ENCODE measurements at regions not wholly inside any gene's neighbourhood (a gene's known extent, or its start where the extent isn't known, plus 50 kb on each side); places are given as distances from the start of the nearest gene placed in this dataset.

DNA sequence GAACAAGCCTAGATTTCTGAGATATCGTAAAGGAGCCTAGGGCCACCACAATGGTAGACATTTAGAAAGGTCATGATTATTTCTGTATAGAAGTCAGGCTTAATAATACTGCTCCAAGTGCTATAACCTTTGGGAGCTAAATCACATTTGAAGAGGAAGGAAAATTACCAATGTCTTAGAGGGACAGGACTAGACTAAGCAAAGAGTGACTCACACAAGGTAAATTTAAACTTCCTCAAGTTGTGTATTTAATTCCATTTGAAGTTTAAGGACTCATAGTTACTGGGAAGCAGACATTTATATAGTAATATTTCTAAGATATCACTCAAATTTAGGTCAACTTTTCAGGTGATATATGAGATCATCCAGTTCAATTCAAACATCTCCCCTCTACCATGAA is 227.6 kb upstream of the MME start:
- no peak overlapping the region for H3K9ac ChIP-seq (ENCODE audit: low read length)
- DNase-seq (ENCODE audit: low read depth) (no peak), FAIRE-seq (no peak)
- H3K9me3 ChIP-seq (ENCODE audit: insufficient read depth, low read depth, low read length), result no peaks in the 10 kb centered on the region
- H3K27ac ChIP-seq (ENCODE audit: low read depth, low read length), result no peak overlapping the region
- Mint-ChIP-seq H3K9me3 (ENCODE audit: unreplicated experiment) (peaks cover 2% of the 10 kb centered on the region), H3K4me3 (ENCODE audit: unreplicated experiment) (no peak overlapping the region), H3K4me1 (ENCODE audit: low read depth, unreplicated experiment) (peaks cover 5% of the 10 kb centered on the region), H3K27me3 (ENCODE audit: low read depth, unreplicated experiment) (no peaks in the 10 kb centered on the region), H3K36me3 (ENCODE audit: low read depth, unreplicated experiment) (no peaks in the 10 kb centered on the region), H3K27ac (ENCODE audit: unreplicated experiment) (no peak overlapping the region)
- no peak overlapping the region for H3K4me2 ChIP-seq (ENCODE audit: low read length)
- no peaks in the 10 kb centered on the region for H3K4me1 ChIP-seq (ENCODE audit: insufficient read depth, low read length)
- TF ChIP-seq EZH2 (IDR thresholded peaks at IDR 0.05; ENCODE audit: insufficient read depth, low read length), result no peak
- TF ChIP-seq, protein P1, sequence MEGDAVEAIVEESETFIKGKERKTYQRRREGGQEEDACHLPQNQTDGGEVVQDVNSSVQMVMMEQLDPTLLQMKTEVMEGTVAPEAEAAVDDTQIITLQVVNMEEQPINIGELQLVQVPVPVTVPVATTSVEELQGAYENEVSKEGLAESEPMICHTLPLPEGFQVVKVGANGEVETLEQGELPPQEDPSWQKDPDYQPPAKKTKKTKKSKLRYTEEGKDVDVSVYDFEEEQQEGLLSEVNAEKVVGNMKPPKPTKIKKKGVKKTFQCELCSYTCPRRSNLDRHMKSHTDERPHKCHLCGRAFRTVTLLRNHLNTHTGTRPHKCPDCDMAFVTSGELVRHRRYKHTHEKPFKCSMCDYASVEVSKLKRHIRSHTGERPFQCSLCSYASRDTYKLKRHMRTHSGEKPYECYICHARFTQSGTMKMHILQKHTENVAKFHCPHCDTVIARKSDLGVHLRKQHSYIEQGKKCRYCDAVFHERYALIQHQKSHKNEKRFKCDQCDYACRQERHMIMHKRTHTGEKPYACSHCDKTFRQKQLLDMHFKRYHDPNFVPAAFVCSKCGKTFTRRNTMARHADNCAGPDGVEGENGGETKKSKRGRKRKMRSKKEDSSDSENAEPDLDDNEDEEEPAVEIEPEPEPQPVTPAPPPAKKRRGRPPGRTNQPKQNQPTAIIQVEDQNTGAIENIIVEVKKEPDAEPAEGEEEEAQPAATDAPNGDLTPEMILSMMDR (IDR thresholded peaks at IDR 0.05; ENCODE audit: insufficient read depth, low read depth, low read length), result no peak
- H4K20me1 ChIP-seq (ENCODE audit: insufficient read depth, low read length), result no peaks in the 10 kb centered on the region
- H3K79me2 ChIP-seq (ENCODE audit: insufficient read depth, low read length), result no peaks in the 10 kb centered on the region
- H3K27me3 ChIP-seq (ENCODE audit: insufficient read depth, low read length), result no peaks in the 10 kb centered on the region
- H3K36me3 ChIP-seq (ENCODE audit: insufficient read depth, low read length), result no peaks in the 10 kb centered on the region
- H3K4me3 ChIP-seq (ENCODE audit: insufficient read depth, low read depth, low read length), result no peak overlapping the region
- H2AFZ ChIP-seq (ENCODE audit: low read depth, low read length), result no peak overlapping the region

DNA sequence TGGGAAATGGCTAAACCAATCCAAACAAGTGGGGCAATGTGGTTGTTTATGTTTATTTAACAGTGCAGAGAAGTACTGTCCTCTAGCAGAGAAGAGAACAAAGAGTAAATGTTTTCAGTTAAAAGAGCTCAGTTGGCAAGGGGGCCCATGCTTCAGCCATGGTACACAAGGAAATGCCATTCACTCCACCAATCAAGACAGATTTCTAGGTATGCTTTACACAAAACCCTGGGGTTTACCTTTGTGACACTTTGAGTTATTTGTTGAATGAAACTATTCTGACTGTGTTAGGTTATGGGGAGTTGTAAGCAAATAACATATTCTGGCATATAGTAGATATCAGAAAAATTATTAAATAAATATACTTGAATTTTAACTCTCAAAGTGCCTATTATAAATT is 228.5 kb upstream of the MME start:
- no peak overlapping the region for H3K9ac ChIP-seq (ENCODE audit: low read length)
- Mint-ChIP-seq H3K27me3 (ENCODE audit: low read depth, unreplicated experiment) (no peaks in the 10 kb centered on the region), H3K9me3 (ENCODE audit: unreplicated experiment) (peaks cover 2% of the 10 kb centered on the region), H3K27ac (ENCODE audit: unreplicated experiment) (no peak overlapping the region), H3K4me3 (ENCODE audit: unreplicated experiment) (no peak overlapping the region), H3K36me3 (ENCODE audit: low read depth, unreplicated experiment) (no peaks in the 10 kb centered on the region), H3K4me1 (ENCODE audit: low read depth, unreplicated experiment) (peaks cover 5% of the 10 kb centered on the region)
- H3K79me2 ChIP-seq (ENCODE audit: insufficient read depth, low read length), result no peaks in the 10 kb centered on the region
- H3K4me1 ChIP-seq (ENCODE audit: insufficient read depth, low read length), result no peaks in the 10 kb centered on the region
- no peaks in the 10 kb centered on the region for H3K36me3 ChIP-seq (ENCODE audit: insufficient read depth, low read length)
- no peak overlapping the region for H3K27ac ChIP-seq (ENCODE audit: low read depth, low read length)
- H3K4me3 ChIP-seq (ENCODE audit: insufficient read depth, low read depth, low read length), result no peak overlapping the region
- no peaks in the 10 kb centered on the region for H3K9me3 ChIP-seq (ENCODE audit: insufficient read depth, low read depth, low read length)
- DNase-seq (ENCODE audit: low read depth) (no peak), FAIRE-seq (no peak)
- no peak overlapping the region for H3K4me2 ChIP-seq (ENCODE audit: low read length)
- TF ChIP-seq, protein P1 (IDR thresholded peaks at IDR 0.05; ENCODE audit: insufficient read depth, low read depth, low read length), result no peak
- no peak for TF ChIP-seq EZH2 (IDR thresholded peaks at IDR 0.05; ENCODE audit: insufficient read depth, low read length)
- no peaks in the 10 kb centered on the region for H4K20me1 ChIP-seq (ENCODE audit: insufficient read depth, low read length)
- H3K27me3 ChIP-seq (ENCODE audit: insufficient read depth, low read length), result no peaks in the 10 kb centered on the region
- H2AFZ ChIP-seq (ENCODE audit: low read depth, low read length), result no peak overlapping the region

DNA sequence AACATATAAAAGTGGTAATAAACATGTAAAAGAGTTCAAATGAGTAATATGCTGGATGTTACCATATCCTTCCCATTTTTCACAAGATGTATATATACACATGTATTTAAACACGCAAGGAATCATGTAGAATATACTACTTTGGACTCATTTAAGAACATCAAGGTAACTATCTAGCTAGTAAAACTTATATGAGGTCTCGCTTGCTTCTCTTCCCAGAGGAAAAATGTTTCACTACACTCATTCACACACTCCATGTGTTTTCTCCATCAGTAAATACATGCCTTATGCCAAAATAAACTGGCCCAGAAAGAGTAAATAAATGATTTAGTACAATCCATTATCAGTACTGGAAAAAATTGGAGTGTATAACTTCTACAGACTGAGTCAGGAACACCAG is 229.2 kb upstream of the MME start:
- peaks cover 5% of the 10 kb centered on the region for H3K4me1 Mint-ChIP-seq (ENCODE audit: low read depth, unreplicated experiment)
- H4K20me1 ChIP-seq (ENCODE audit: insufficient read depth, low read length), result no peaks in the 10 kb centered on the region
- TF ChIP-seq, protein P1 (IDR thresholded peaks at IDR 0.05; ENCODE audit: insufficient read depth, low read depth, low read length), result no peak
- TF ChIP-seq EZH2 (IDR thresholded peaks at IDR 0.05; ENCODE audit: insufficient read depth, low read length), result no peak
- H3K36me3 Mint-ChIP-seq (ENCODE audit: low read depth, unreplicated experiment), result no peaks in the 10 kb centered on the region
- no peak overlapping the region for H3K4me3 Mint-ChIP-seq (ENCODE audit: unreplicated experiment)
- H3K27me3 ChIP-seq (ENCODE audit: insufficient read depth, low read length), result no peaks in the 10 kb centered on the region
- no peaks in the 10 kb centered on the region for H3K9me3 ChIP-seq (ENCODE audit: insufficient read depth, low read depth, low read length)
- no peak overlapping the region for H2AFZ ChIP-seq (ENCODE audit: low read depth, low read length)
- DNase-seq (ENCODE audit: low read depth) (no peak), FAIRE-seq (no peak)
- H3K27ac Mint-ChIP-seq (ENCODE audit: unreplicated experiment), result no peak overlapping the region
- H3K27ac ChIP-seq (ENCODE audit: low read depth, low read length), result no peak overlapping the region
- no peaks in the 10 kb centered on the region for H3K27me3 Mint-ChIP-seq (ENCODE audit: low read depth, unreplicated experiment)
- H3K4me2 ChIP-seq (ENCODE audit: low read length), result no peak overlapping the region
- H3K36me3 ChIP-seq (ENCODE audit: insufficient read depth, low read length), result no peaks in the 10 kb centered on the region
- H3K4me3 ChIP-seq (ENCODE audit: insufficient read depth, low read depth, low read length), result no peak overlapping the region
- no peaks in the 10 kb centered on the region for H3K79me2 ChIP-seq (ENCODE audit: insufficient read depth, low read length)
- H3K9me3 Mint-ChIP-seq (ENCODE audit: unreplicated experiment), result no peaks in the 10 kb centered on the region
- H3K9ac ChIP-seq (ENCODE audit: low read length), result no peak overlapping the region
- no peaks in the 10 kb centered on the region for H3K4me1 ChIP-seq (ENCODE audit: insufficient read depth, low read length)

Data from astrocyte (in vitro differentiated cells and primary cell).